Esophagus muscularis mucosa (tissue), 4 donors: ENCODE measurements at regions not wholly inside any gene's neighbourhood (a gene's known extent, or its start where the extent isn't known, plus 50 kb on each side); places are given as distances from the start of the nearest gene placed in this dataset.

ENCODE experiments used
- DNase-seq: peaks from one replicate; pipeline ENCODE4 v3.0.0-alpha.2; 2017; ENCODE audit errors: extremely low spot score
- H3K27ac ChIP-seq, 4 donors: fragments of 200-600 bp; sonication (generic); replicated peaks in 1 of 4; 1 replicate in 3 of 4; 2 replicates in 1 of 4; pipeline ENCODE4 v1.5.1; 2016 to 2019; ENCODE audit warnings: mild to moderate bottlenecking in 1 of 4
- H3K27me3 ChIP-seq, 4 donors: fragments of 200-600 bp; sonication (generic); one replicate each; pipeline versions ENCODE4 v1.5.1 to v1.6.0; 2016 to 2019
- H3K36me3 ChIP-seq, 4 donors: fragments of 200-600 bp; sonication (generic); one replicate each; pipeline ENCODE4 v1.5.1; 2016 to 2019
- H3K4me1 ChIP-seq, 4 donors: fragments of 200-600 bp; sonication (generic); one replicate each; pipeline ENCODE4 v1.5.1; 2016 to 2019
- H3K4me3 ChIP-seq, 4 donors: fragments of 200-600 bp; sonication (generic); 1 replicate in 2 of 4; 2 replicates in 2 of 4; pipeline ENCODE4 v1.5.1; 2016 to 2019; ENCODE audit warnings: mild to moderate bottlenecking in 4 of 4, moderate library complexity in 1 of 4
- H3K9me3 ChIP-seq, 4 donors: fragments of 200-600 bp; sonication (generic); 1 replicate in 3 of 4; 2 replicates in 1 of 4; pipeline ENCODE4 v1.5.1; 2016 to 2019
- CTCF ChIP-seq, 3 experiments: fragments of 200-600 bp in 2 of 3; fragments of 450-650 bp in 1 of 3; sonication (generic) in 2 of 3; IDR thresholded peaks; one replicate each; pipeline ENCODE4 v1.5.1; 2017 to 2019; ENCODE audit warnings: antibody characterized with exemption in 3 of 3, mild to moderate bottlenecking in 2 of 3, moderate library complexity in 1 of 3
- EP300 ChIP-seq: sonication (generic); formaldehyde crosslinking; IDR thresholded peaks from one replicate; pipeline ENCODE4 v1.6.1; 2017; ENCODE audit warnings: antibody characterized with exemption
- POLR2A ChIP-seq: fragments of 450-650 bp; IDR thresholded peaks from one replicate; pipeline ENCODE4 v1.6.1; 2017; ENCODE audit warnings: antibody characterized with exemption, moderate library complexity, mild to moderate bottlenecking, low read depth
- POLR2AphosphoS5 ChIP-seq, 2 donors: sonication (generic); formaldehyde crosslinking; IDR thresholded peaks; one replicate each; pipeline ENCODE4 v1.6.1; 2017; ENCODE audit warnings: antibody characterized with exemption in 2 of 2
- WGBS: methylation state at CpG from one replicate; pipeline ENCODE4 v1.1.5; 2018; 5-methylcytosine and 5-hydroxymethylcytosine counted together
- intact Hi-C: fragments of 100-400 bp; cut with DNase I; formaldehyde crosslinking; loops from one replicate; pipeline ENCODE4 v1.15.1; 2023

- Histone ChIP-seq H3K4me1 (no peaks in the 10 kb centered on the region), H3K27ac (no peak overlapping the region), H3K9me3 (no peaks in the 10 kb centered on the region), H3K36me3 (no peaks in the 10 kb centered on the region), H3K27me3 (no peaks in the 10 kb centered on the region), H3K4me3 (no peak overlapping the region)
- TF ChIP-seq POLR2AphosphoS5 (IDR thresholded peaks at IDR 0.05) (no peak), EP300 (no peak), POLR2A (no peak), CTCF (IDR thresholded peaks at IDR 0.05) (no peak)
- intact Hi-C loops, result no loop called here
- WGBS, result 92% methylated on average over 2 of the region's 4 CpGs
- no peak for DNase-seq
Observed at GRCh38 chr4:127558489-127559407, 74.0 kb upstream of the INTU start.

GRCh38 chr4:127559981-127560380 is 72.8 kb upstream of the INTU start:
- intact Hi-C loops, result no loop called here
- no peak for DNase-seq

GRCh38 chr4:127560755-127561154 is 72.0 kb upstream of the INTU start:
- intact Hi-C loops, result no loop called here
- Histone ChIP-seq H3K9me3 (no peaks in the 10 kb centered on the region), H3K36me3 (no peaks in the 10 kb centered on the region), H3K27ac (no peak overlapping the region), H3K4me1 (no peaks in the 10 kb centered on the region), H3K4me3 (no peak overlapping the region), H3K27me3 (no peaks in the 10 kb centered on the region)
- no peak for DNase-seq
- TF ChIP-seq POLR2A, result no peak
- WGBS, result 79% methylated on average over 3 of the region's 3 CpGs

More at GRCh38 chr4:127559981-127560380, 72.8 kb upstream of the INTU start:
- Histone ChIP-seq H3K4me1 (no peaks in the 10 kb centered on the region), H3K9me3 (no peaks in the 10 kb centered on the region), H3K36me3 (no peaks in the 10 kb centered on the region), H3K27me3 (no peaks in the 10 kb centered on the region), H3K4me3 (no peak overlapping the region), H3K27ac (no peak overlapping the region)
- WGBS, result 93% methylated on average over 5 of the region's 7 CpGs
- no peak for TF ChIP-seq CTCF (IDR thresholded peaks at IDR 0.05)
- no peak for TF ChIP-seq POLR2A
- no peak for TF ChIP-seq EP300
- TF ChIP-seq POLR2AphosphoS5 (IDR thresholded peaks at IDR 0.05), result no peak

GRCh38 chr4:127574643-127575042 is 58.1 kb upstream of the INTU start:
- no peak overlapping the region for H3K27ac ChIP-seq
- no peak overlapping the region for H3K4me3 ChIP-seq
- DNase-seq, result no peak
- no peaks in the 10 kb centered on the region for H3K36me3 ChIP-seq
- TF ChIP-seq POLR2AphosphoS5 (IDR thresholded peaks at IDR 0.05) (no peak), POLR2A (no peak), CTCF (IDR thresholded peaks at IDR 0.05) (no peak), EP300 (no peak)
- H3K4me1 ChIP-seq, result no peaks in the 10 kb centered on the region
- 58% methylated on average over 2 of the region's 2 CpGs for WGBS
- intact Hi-C loops, result no loop called here
- H3K27me3 ChIP-seq, result no peaks in the 10 kb centered on the region
- H3K9me3 ChIP-seq, result no peaks in the 10 kb centered on the region

GRCh38 chr4:127575888-127576287 is 56.9 kb upstream of the INTU start:
- no peaks in the 10 kb centered on the region for H3K4me1 ChIP-seq
- 67% methylated on average over 2 of the region's 2 CpGs for WGBS
- DNase-seq, result no peak
- H3K4me3 ChIP-seq, result no peak overlapping the region
- TF ChIP-seq POLR2AphosphoS5 (IDR thresholded peaks at IDR 0.05) (no peak), EP300 (no peak), CTCF (IDR thresholded peaks at IDR 0.05) (no peak), POLR2A (no peak)
- H3K27ac ChIP-seq, result no peak overlapping the region
- no peaks in the 10 kb centered on the region for H3K36me3 ChIP-seq
- no peaks in the 10 kb centered on the region for H3K27me3 ChIP-seq
- intact Hi-C loops, result no loop called here
- no peaks in the 10 kb centered on the region for H3K9me3 ChIP-seq
